ENCODE measurements at regions not wholly inside any gene's neighbourhood (a gene's known extent, or its start where the extent isn't known, plus 50 kb on each side); places are given as distances from the start of the nearest gene placed in this dataset.

DNA sequence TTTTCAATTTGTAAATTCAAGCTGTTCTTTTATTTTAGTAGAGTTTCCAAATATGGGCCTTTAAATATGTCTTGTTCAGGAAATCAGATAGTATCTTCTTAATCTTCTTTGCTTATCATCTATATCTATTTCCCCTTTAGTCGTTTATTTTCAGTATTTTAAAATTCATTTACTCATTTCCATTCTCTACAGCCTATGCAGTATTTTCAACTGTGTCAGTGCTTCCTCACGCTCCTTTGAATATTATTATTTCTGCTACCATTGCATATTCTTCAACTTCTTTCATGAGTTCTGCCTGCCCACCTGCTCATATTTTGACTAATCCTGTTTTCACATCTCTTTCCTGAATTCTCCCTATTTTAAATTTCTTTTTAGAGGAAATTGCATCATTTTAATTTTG, 185.4 kb downstream of the DKK2 start:
- in situ Hi-C loops (cut with MboI; ENCODE audit: low sequenced_read_pairs, unreplicated experiment), result no loop called here
- TF ChIP-seq, protein P1, sequence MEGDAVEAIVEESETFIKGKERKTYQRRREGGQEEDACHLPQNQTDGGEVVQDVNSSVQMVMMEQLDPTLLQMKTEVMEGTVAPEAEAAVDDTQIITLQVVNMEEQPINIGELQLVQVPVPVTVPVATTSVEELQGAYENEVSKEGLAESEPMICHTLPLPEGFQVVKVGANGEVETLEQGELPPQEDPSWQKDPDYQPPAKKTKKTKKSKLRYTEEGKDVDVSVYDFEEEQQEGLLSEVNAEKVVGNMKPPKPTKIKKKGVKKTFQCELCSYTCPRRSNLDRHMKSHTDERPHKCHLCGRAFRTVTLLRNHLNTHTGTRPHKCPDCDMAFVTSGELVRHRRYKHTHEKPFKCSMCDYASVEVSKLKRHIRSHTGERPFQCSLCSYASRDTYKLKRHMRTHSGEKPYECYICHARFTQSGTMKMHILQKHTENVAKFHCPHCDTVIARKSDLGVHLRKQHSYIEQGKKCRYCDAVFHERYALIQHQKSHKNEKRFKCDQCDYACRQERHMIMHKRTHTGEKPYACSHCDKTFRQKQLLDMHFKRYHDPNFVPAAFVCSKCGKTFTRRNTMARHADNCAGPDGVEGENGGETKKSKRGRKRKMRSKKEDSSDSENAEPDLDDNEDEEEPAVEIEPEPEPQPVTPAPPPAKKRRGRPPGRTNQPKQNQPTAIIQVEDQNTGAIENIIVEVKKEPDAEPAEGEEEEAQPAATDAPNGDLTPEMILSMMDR (IDR thresholded peaks at IDR 0.05; ENCODE audit: borderline replicate concordance, control extremely low read depth, extremely low read depth, insufficient read depth, missing control alignments), result no peak
- no peak for DNase-seq (ENCODE audit: low spot score)

DNA sequence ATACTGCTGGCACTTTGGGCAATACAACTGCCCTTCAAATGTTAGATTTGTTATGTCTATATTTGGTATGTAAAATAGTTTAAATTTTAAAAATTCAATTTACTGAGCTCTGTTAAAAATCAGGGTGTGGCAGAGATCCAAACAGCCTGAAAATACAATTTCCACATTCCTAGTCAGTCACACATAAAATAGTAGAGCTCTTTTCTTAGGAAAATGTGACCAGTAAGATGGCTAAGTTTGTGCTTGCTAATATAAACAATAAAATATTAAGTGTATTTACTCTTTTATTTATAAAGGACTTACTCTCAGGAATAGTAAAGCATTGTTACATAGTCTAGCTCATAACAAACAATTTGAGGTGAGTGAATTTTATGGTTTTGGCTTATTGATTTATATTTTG, 200.2 kb downstream of the DKK2 start:
- in situ Hi-C loops (cut with MboI; ENCODE audit: low sequenced_read_pairs, unreplicated experiment), result no loop called here
- no peak for DNase-seq (ENCODE audit: low spot score)
- TF ChIP-seq, protein P1 (IDR thresholded peaks at IDR 0.05; ENCODE audit: borderline replicate concordance, control extremely low read depth, extremely low read depth, insufficient read depth, missing control alignments), result no peak

DNA sequence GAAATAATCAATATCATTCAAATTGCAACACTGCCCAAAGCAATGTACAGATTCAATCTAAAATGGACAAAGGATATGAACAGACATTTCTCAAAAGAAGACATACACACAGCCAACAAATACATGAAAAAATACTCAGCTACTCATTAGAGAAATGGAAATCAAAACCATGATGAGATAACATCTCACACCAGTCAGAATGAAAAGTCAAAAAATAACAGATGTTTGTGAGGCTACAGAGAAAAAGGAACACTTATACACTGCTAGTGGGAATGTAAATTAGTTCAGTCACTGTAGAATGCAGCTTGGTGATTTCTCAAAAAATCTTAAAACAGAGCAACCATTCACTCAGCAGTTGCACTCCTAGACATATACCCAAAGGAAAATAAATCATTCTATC, 205.2 kb downstream of the DKK2 start:
- no peak for DNase-seq (ENCODE audit: low spot score)
- in situ Hi-C loops (cut with MboI; ENCODE audit: low sequenced_read_pairs, unreplicated experiment), result no loop called here
- TF ChIP-seq, protein P1 (IDR thresholded peaks at IDR 0.05; ENCODE audit: borderline replicate concordance, control extremely low read depth, extremely low read depth, insufficient read depth, missing control alignments), result no peak

DNA sequence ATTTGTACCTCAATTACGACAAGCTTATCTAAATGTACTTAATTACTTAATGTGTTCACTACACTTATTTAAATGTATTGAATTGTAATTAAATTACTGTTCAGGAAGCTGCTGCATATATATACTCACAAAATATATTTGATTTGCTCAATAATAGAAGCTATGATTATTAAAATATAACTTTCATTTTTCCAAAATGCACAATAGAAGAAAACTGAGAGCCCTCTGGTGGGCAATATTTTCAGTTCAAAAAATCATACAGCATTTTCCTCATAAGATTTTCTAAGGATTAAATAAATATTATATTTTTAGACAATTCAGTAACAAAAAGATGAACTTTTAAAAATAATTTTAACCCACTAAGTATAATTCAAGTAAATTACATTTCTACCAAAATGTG, 217.3 kb downstream of the DKK2 start:
- DNase-seq (ENCODE audit: low spot score), result no peak
- in situ Hi-C loops (cut with MboI; ENCODE audit: low sequenced_read_pairs, unreplicated experiment), result no loop called here
- TF ChIP-seq, protein P1 (IDR thresholded peaks at IDR 0.05; ENCODE audit: borderline replicate concordance, control extremely low read depth, extremely low read depth, insufficient read depth, missing control alignments), result no peak

DNA sequence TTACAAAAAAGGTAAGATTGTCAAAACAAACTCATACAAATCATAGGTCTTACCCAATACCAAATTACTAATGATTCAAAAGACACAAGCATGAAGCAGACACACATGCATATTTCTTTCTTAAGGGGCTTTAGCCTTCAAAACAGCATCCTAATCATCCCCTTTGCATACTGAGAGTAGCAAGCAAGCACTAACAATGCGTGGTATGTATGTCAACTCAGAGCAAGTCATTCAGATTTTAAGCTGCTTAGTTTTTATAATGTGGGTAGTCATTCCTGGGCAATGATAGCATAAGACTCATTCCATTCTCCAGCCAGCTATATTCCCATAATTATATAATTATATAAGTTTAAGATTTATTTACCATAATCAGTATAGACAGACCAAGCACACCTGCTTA, 219.6 kb downstream of the DKK2 start:
- no peak for DNase-seq (ENCODE audit: low spot score)
- TF ChIP-seq, protein P1 (IDR thresholded peaks at IDR 0.05; ENCODE audit: borderline replicate concordance, control extremely low read depth, extremely low read depth, insufficient read depth, missing control alignments), result no peak
- in situ Hi-C loops (cut with MboI; ENCODE audit: low sequenced_read_pairs, unreplicated experiment), result no loop called here

DNA sequence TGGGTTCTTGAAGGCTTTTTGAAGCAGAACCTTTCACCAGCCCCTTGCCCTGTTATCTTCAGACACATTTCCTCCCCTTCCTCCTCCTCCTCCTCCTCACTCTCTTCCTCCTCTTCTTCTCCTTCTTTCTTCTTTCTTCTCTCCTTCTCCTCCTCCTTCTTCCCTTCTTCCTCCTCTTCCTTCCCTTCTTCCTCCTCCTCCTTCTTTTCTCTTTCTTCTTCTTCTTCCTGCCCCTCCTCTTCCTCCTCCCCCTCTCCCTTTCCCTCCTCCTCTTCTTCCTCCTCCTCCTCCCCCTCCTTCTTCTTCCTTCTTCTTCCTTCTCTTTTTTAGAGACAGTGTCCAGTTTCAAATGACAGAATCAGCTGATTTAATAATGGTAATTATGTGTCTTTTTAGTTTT, 226.0 kb downstream of the DKK2 start:
- TF ChIP-seq, protein P1 (IDR thresholded peaks at IDR 0.05; ENCODE audit: borderline replicate concordance, control extremely low read depth, extremely low read depth, insufficient read depth, missing control alignments), result no peak
- no peak for DNase-seq (ENCODE audit: low spot score)
- in situ Hi-C loops (cut with MboI; ENCODE audit: low sequenced_read_pairs, unreplicated experiment), result no loop called here

DNA sequence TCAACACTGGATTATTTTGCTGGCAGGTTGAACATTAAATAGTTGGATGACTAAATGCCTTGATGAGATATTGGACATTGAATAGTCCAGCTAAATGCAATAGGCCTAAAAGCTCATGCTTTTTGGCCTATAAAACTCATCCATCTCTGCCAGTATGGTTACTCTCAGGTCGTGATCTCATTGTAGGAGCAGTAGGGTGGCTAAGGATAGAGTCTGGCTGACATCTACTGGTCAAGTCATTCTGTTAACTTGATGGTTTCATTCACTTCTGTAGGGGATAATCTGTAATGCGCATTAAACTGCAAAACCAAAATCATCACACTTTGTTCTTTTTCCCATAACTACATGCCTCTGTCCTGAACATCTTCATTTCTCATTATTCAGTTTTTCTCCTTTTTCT, 227.0 kb downstream of the DKK2 start:
- in situ Hi-C loops (cut with MboI; ENCODE audit: low sequenced_read_pairs, unreplicated experiment), result no loop called here
- TF ChIP-seq, protein P1 (IDR thresholded peaks at IDR 0.05; ENCODE audit: borderline replicate concordance, control extremely low read depth, extremely low read depth, insufficient read depth, missing control alignments), result no peak
- DNase-seq (ENCODE audit: low spot score), result no peak

Measured in GM13976 (cell line).